PC-9 (cell line): ENCODE measurements at regions not wholly inside any gene's neighbourhood (a gene's known extent, or its start where the extent isn't known, plus 50 kb on each side); places are given as distances from the start of the nearest gene placed in this dataset.

ENCODE experiments used
- EZH2 ChIP-seq: fragments of 200-600 bp; sonication (generic); IDR thresholded peaks from 2 replicates; pipeline ENCODE4 v1.8.0; 2017; ENCODE audit warnings: antibody characterized with exemption, low read depth
- TF ChIP-seq, protein P1 (sequence below): fragments of 200-600 bp; sonication (generic); conservative IDR thresholded peaks from 2 replicates; pipeline ENCODE4 v1.6.1; 2017; ENCODE audit warnings: mixed run types, antibody characterized with exemption, mild to moderate bottlenecking, moderate library complexity

DNA sequence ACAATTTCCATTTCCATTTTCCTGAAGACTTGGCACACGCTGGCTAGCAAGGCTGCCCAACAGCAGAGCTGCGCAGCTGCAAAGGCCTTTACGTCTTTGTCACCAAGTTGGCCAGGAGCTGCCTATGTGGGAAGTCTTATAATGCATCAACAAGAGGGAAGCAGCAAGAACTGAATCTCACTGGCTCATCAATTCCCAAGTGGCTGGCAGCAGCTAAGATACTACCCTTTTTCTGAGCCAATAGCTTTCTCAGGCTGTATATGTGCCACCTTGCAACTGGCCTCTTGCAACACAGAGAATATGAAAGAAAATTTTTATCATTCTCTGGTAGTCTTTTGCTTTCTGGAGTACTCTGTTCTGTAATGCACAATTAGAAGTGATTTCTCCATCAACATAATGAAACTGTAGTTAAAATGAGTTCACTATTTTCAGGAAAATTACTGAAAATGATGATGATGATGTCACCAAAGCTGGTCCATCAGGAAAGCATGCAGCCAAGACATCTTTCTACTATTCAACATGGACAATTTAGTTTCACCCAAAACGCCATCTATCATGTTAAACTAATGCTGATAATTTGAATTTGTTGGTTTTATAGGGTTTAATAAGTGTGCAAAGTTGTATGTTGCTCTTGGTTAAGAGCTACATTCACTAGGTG lies 97.3 kb upstream of the FOXA2 start:
- TF ChIP-seq, protein P1, sequence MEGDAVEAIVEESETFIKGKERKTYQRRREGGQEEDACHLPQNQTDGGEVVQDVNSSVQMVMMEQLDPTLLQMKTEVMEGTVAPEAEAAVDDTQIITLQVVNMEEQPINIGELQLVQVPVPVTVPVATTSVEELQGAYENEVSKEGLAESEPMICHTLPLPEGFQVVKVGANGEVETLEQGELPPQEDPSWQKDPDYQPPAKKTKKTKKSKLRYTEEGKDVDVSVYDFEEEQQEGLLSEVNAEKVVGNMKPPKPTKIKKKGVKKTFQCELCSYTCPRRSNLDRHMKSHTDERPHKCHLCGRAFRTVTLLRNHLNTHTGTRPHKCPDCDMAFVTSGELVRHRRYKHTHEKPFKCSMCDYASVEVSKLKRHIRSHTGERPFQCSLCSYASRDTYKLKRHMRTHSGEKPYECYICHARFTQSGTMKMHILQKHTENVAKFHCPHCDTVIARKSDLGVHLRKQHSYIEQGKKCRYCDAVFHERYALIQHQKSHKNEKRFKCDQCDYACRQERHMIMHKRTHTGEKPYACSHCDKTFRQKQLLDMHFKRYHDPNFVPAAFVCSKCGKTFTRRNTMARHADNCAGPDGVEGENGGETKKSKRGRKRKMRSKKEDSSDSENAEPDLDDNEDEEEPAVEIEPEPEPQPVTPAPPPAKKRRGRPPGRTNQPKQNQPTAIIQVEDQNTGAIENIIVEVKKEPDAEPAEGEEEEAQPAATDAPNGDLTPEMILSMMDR, result no peak
- TF ChIP-seq EZH2, result no peak
